ENCODE measurements at regions not wholly inside any gene's neighbourhood (a gene's known extent, or its start where the extent isn't known, plus 50 kb on each side); places are given as distances from the start of the nearest gene placed in this dataset.
"Not testable (repeated sequence)": the region's sequence is repeated elsewhere in the genome, so short reads cannot be mapped to it uniquely, and the experiment has no call there.

GRCh38 chr4:9670725-9671124 lies 110.7 kb upstream of the DRD5 start:
- TF ChIP-seq CTCF, POLR2A (IDR thresholded peaks at IDR 0.05): not testable (repeated sequence)
